HCT116 (cell line): ENCODE measurements at regions not wholly inside any gene's neighbourhood (a gene's known extent, or its start where the extent isn't known, plus 50 kb on each side); places are given as distances from the start of the nearest gene placed in this dataset.

Experiments used
- ATAC-seq: fragments of 200-7000 bp; cut with Tn5 transposase; 2 replicates; pipeline ENCODE4 v1.9.1; 2020; ENCODE audit warnings: mild to moderate bottlenecking, moderate library complexity
- BruUV-seq: library from RNA; stranded (reverse); fragments of 400-500 nt; replicated peaks from 2 replicates; lab custom pipeline; 2021; lab: Mats Ljungman, UMichigan
- CTCF ChIA-PET: fragments of 300-600 bp; sonication (Branson Sonifier 250); formaldehyde crosslinking; loops from one replicate; lab custom pipeline; 2021; ENCODE audit warnings: antibody characterized with exemption; lab: Charles Lee
- POLR2A ChIA-PET: fragments of 300-600, 350-600 bp; sonication (Branson Sonifier 250); formaldehyde crosslinking; loops from one replicate; lab custom pipeline; 2021; ENCODE audit warnings: antibody characterized with exemption; lab: Charles Lee
- RAD21 ChIA-PET, 2 experiments: fragments of 300-600 bp; sonication (Branson Sonifier 250); formaldehyde crosslinking; loops; one replicate each; lab custom pipeline; 2023; ENCODE audit warnings: low total read pairs in 2 of 2; ENCODE audit not compliant: uncharacterized antibody in 2 of 2, unreplicated experiment in 2 of 2, low non-redundant PET in 1 of 2; lab: Charles Lee
- DNase-seq: peaks from one replicate; pipeline ENCODE4 v3.0.0-alpha.2; 2010; ENCODE audit warnings: low read depth, low spot score
- H2AFZ ChIP-seq: fragments of 200-600 bp; shearing (Covaris generic), sonication (generic); 2 replicates; pipeline ENCODE4 v1.6.1; 2017; ENCODE audit warnings: low read depth, mixed run types, mixed read lengths, antibody characterized with exemption, low read length; ENCODE audit not compliant: poor library complexity, severe bottlenecking
- H3K27ac ChIP-seq: 2 replicates; pipeline ENCODE4 v1.5.1; 2012; ENCODE audit warnings: low read depth, low read length
- H3K27me3 ChIP-seq: fragments of 200-600 bp; sonication (generic); 2 replicates; pipeline ENCODE4 v1.6.1; 2016; ENCODE audit warnings: mixed run types, low read length, mixed read lengths; ENCODE audit not compliant: insufficient read depth
- H3K36me3 ChIP-seq, 2 experiments: fragments of 200-500 bp in 1 of 2; fragments of 200-600 bp in 1 of 2; sonication (Bioruptor generic) in 1 of 2; sonication (generic) in 1 of 2; 2 replicates each; pipeline versions ENCODE4 v1.5.1 to v1.6.1; 2014 to 2016; ENCODE audit warnings: low read length in 2 of 2, inconsistent platforms in 1 of 2, mixed read lengths in 1 of 2, mixed run types in 1 of 2; ENCODE audit not compliant: insufficient read depth in 2 of 2, control insufficient read depth in 1 of 2
- H3K4me1 ChIP-seq, 2 experiments: fragments of 200-600 bp in 1 of 2; sonication (generic) in 1 of 2; 2 replicates each; pipeline versions ENCODE4 v1.5.1 to v1.6.1; 2012 to 2017; ENCODE audit warnings: low read length in 2 of 2, inconsistent platforms in 1 of 2, mild to moderate bottlenecking in 1 of 2, mixed read lengths in 1 of 2, mixed run types in 1 of 2, moderate library complexity in 1 of 2; ENCODE audit not compliant: insufficient read depth in 2 of 2, control insufficient read depth in 1 of 2
- H3K4me2 ChIP-seq: fragments of 200-600 bp; sonication (generic); 2 replicates; pipeline ENCODE4 v1.6.1; 2017; ENCODE audit warnings: mixed run types, low read length, mixed read lengths
- H3K4me3 ChIP-seq, 2 experiments: fragments of 200-600 bp in 1 of 2; sonication (generic) in 1 of 2; replicated peaks in 1 of 2; 2 replicates each; pipeline ENCODE4 v1.5.1; 2011 to 2016; ENCODE audit warnings: low read length in 2 of 2, control low read depth in 1 of 2, low read depth in 1 of 2, mild to moderate bottlenecking in 1 of 2, mixed read lengths in 1 of 2, mixed run types in 1 of 2
- H3K79me2 ChIP-seq: fragments of 200-600 bp; sonication (generic); 2 replicates; pipeline ENCODE4 v1.6.1; 2017; ENCODE audit warnings: mild to moderate bottlenecking, mixed run types, low read length, moderate library complexity, mixed read lengths; ENCODE audit not compliant: insufficient read depth
- H3K9ac ChIP-seq: fragments of 200-600 bp; sonication (generic); 2 replicates; pipeline ENCODE4 v1.6.1; 2016; ENCODE audit warnings: low read length, mixed read lengths
- H3K9me2 ChIP-seq: fragments of 200-600 bp; sonication (generic), shearing (Covaris generic); 2 replicates; pipeline ENCODE4 v1.6.1; 2017; ENCODE audit warnings: mixed run types, mild to moderate bottlenecking, moderate library complexity; ENCODE audit not compliant: insufficient read depth
- H3K9me3 ChIP-seq, 2 experiments: fragments of 200-500 bp in 1 of 2; fragments of 200-600 bp in 1 of 2; sonication (Bioruptor generic) in 1 of 2; sonication (generic) in 1 of 2; 2 replicates each; pipeline ENCODE4 v1.6.1; 2014 to 2017; ENCODE audit warnings: low read length in 2 of 2, mixed read lengths in 2 of 2, inconsistent platforms in 1 of 2, low read depth in 1 of 2, mild to moderate bottlenecking in 1 of 2, mixed run types in 1 of 2, moderate library complexity in 1 of 2; ENCODE audit not compliant: control insufficient read depth in 1 of 2, insufficient read depth in 1 of 2
- H4K20me1 ChIP-seq: fragments of 200-600 bp; sonication (generic), shearing (Covaris generic); 2 replicates; pipeline ENCODE4 v1.6.1; 2017; ENCODE audit warnings: mixed run types, mild to moderate bottlenecking, moderate library complexity; ENCODE audit not compliant: insufficient read depth
- ATF3 ChIP-seq: IDR thresholded peaks from 2 replicates; pipeline ENCODE4 v1.6.1; 2012
- CBX3 ChIP-seq: IDR thresholded peaks from 2 replicates; pipeline ENCODE4 v1.6.1; 2012; ENCODE audit warnings: low read depth
- CEBPB ChIP-seq: IDR thresholded peaks from 2 replicates; pipeline ENCODE4 v1.6.1; 2012; ENCODE audit warnings: low read depth
- EGR1 ChIP-seq: IDR thresholded peaks from 2 replicates; pipeline ENCODE4 v1.6.1; 2012; ENCODE audit warnings: low read depth
- ELF1 ChIP-seq: IDR thresholded peaks from 2 replicates; pipeline ENCODE4 v1.6.1; 2012; ENCODE audit warnings: low read depth, borderline replicate concordance
- EZH2 ChIP-seq: fragments of 200-600 bp; sonication (generic); IDR thresholded peaks from 2 replicates; pipeline ENCODE4 v1.6.1; 2017; ENCODE audit warnings: antibody characterized with exemption, mixed run types
- EZH2phosphoT487 ChIP-seq: fragments of 200-600 bp; IDR thresholded peaks from 2 replicates; pipeline ENCODE4 v1.6.1; 2018; ENCODE audit warnings: antibody characterized with exemption, borderline replicate concordance
- FOSL1 ChIP-seq: IDR thresholded peaks from 2 replicates; pipeline ENCODE4 v1.6.1; 2012; ENCODE audit warnings: low read depth
- JUND ChIP-seq: IDR thresholded peaks from 2 replicates; pipeline ENCODE4 v1.6.1; 2012
- MAX ChIP-seq: IDR thresholded peaks from 2 replicates; pipeline ENCODE4 v1.6.1; 2012
- POLR2A ChIP-seq: IDR thresholded peaks from 2 replicates; pipeline ENCODE4 v1.7.0; 2011; ENCODE audit warnings: borderline replicate concordance; ENCODE audit not compliant: insufficient read depth, insufficient read length; ENCODE audit errors: extremely low read depth
- RAD21 ChIP-seq: IDR thresholded peaks from 2 replicates; pipeline ENCODE4 v1.6.1; 2012; ENCODE audit warnings: low read depth, mild to moderate bottlenecking
- SIN3A ChIP-seq: IDR thresholded peaks from 2 replicates; pipeline ENCODE4 v1.6.1; 2012; ENCODE audit warnings: low read depth
- SP1 ChIP-seq: IDR thresholded peaks from 2 replicates; pipeline ENCODE4 v1.6.1; 2012; ENCODE audit warnings: low read depth
- SRF ChIP-seq: IDR thresholded peaks from 2 replicates; pipeline ENCODE4 v1.6.1; 2012; ENCODE audit warnings: low read depth
- TCF7L2 ChIP-seq: IDR thresholded peaks from 2 replicates; pipeline ENCODE4 v1.7.0; 2011; ENCODE audit warnings: borderline replicate concordance, inconsistent platforms; ENCODE audit not compliant: insufficient read depth, insufficient read length; ENCODE audit errors: extremely low read depth
- ZFX ChIP-seq: fragments of 450-650 bp; IDR thresholded peaks from 2 replicates; pipeline ENCODE4 v1.6.1; 2017
- ZNF274 ChIP-seq: fragments of 200-500 bp; sonication (Bioruptor generic); IDR thresholded peaks from 2 replicates; pipeline ENCODE4 v1.6.1; 2014; ENCODE audit warnings: mild to moderate bottlenecking, low read depth, low read length, inconsistent platforms
- intact Hi-C: fragments of 100-400 bp; cut with micrococcal nuclease; formaldehyde crosslinking; loops from 2 replicates; pipeline ENCODE4 v1.10.0; 2022
- TF ChIP-seq, protein P1 (sequence below): IDR thresholded peaks from 2 replicates; pipeline ENCODE4 v1.6.1; 2012; ENCODE audit warnings: low read depth
- TF ChIP-seq, protein P2 (sequence below): IDR thresholded peaks from 2 replicates; pipeline ENCODE4 v1.6.1; 2011; ENCODE audit warnings: mild to moderate bottlenecking, low read length, moderate library complexity; ENCODE audit not compliant: insufficient replicate concordance; ENCODE audit errors: extremely low read depth

DNA sequence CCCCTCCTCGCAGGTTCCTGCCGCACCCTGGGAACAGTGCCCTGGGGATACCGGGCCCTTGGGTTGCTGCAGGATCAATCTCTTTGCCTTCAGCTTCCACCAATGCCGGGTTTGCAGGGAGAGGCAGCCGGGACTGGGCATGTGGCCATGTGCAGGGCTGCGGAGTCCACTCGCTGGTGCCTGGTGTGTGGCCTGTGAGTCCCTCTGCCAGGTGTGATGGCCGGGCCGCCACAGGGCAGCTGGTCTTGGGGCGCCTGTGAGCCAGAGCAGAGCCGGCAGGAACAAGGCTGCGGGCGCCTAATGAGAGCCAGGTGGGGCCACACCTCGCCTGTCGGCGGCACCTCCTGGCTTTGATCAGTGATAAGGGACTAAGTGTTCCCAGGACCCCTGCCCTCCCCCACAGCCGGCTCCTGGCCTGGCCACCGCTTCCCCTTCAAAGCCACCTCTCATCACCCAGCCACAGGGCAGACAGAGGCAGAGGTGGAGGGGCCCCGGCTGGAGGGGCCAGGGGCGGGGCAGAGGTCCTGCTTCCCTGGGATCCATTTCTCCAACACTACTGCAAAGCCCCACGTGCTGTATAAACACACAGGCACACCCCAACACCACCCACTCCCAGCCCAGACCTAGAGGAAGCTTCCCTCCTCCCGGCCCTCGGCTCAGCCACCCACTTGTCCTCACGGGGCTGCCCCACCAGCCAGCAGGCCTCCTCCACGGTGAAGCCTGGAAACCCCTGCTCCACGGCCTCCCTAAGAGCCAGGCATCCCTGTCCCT is 132.7 kb downstream of the CPZ start:
- no peaks in the 10 kb centered on the region for H3K36me3 ChIP-seq
- H4K20me1 ChIP-seq = no peaks in the 10 kb centered on the region
- H3K4me1 ChIP-seq = no peaks in the 10 kb centered on the region
- no peak overlapping the region for H3K27ac ChIP-seq
- H3K9me2 ChIP-seq = no peaks in the 10 kb centered on the region
- H3K79me2 ChIP-seq = no peaks in the 10 kb centered on the region
- no peak; the same call in 1 of the 2 replicates for ATAC-seq
- H3K4me2 ChIP-seq = no peak overlapping the region
- H3K4me3 ChIP-seq = no peak overlapping the region
- H3K9ac ChIP-seq = no peak overlapping the region
- CTCF ChIA-PET = no interaction called here
- intact Hi-C loops = no loop called here
- H3K27me3 ChIP-seq = no peaks in the 10 kb centered on the region; the same call in 1 of the 2 replicates
- TF ChIP-seq SRF (no peak), EZH2 (no peak), TCF7L2 (no peak), CEBPB (no peak), SIN3A (no peak), ATF3 (no peak), ZNF274 (no peak), RAD21 (no peak), ZFX (no peak), MAX (no peak), FOSL1 (no peak), ELF1 (no peak), EZH2phosphoT487 (no peak), EGR1 (no peak), JUND (no peak), POLR2A (no peak), CBX3 (no peak), SP1 (no peak)
- TF ChIP-seq, protein P1, sequence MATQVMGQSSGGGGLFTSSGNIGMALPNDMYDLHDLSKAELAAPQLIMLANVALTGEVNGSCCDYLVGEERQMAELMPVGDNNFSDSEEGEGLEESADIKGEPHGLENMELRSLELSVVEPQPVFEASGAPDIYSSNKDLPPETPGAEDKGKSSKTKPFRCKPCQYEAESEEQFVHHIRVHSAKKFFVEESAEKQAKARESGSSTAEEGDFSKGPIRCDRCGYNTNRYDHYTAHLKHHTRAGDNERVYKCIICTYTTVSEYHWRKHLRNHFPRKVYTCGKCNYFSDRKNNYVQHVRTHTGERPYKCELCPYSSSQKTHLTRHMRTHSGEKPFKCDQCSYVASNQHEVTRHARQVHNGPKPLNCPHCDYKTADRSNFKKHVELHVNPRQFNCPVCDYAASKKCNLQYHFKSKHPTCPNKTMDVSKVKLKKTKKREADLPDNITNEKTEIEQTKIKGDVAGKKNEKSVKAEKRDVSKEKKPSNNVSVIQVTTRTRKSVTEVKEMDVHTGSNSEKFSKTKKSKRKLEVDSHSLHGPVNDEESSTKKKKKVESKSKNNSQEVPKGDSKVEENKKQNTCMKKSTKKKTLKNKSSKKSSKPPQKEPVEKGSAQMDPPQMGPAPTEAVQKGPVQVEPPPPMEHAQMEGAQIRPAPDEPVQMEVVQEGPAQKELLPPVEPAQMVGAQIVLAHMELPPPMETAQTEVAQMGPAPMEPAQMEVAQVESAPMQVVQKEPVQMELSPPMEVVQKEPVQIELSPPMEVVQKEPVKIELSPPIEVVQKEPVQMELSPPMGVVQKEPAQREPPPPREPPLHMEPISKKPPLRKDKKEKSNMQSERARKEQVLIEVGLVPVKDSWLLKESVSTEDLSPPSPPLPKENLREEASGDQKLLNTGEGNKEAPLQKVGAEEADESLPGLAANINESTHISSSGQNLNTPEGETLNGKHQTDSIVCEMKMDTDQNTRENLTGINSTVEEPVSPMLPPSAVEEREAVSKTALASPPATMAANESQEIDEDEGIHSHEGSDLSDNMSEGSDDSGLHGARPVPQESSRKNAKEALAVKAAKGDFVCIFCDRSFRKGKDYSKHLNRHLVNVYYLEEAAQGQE = no peak
- TF ChIP-seq, protein P2, sequence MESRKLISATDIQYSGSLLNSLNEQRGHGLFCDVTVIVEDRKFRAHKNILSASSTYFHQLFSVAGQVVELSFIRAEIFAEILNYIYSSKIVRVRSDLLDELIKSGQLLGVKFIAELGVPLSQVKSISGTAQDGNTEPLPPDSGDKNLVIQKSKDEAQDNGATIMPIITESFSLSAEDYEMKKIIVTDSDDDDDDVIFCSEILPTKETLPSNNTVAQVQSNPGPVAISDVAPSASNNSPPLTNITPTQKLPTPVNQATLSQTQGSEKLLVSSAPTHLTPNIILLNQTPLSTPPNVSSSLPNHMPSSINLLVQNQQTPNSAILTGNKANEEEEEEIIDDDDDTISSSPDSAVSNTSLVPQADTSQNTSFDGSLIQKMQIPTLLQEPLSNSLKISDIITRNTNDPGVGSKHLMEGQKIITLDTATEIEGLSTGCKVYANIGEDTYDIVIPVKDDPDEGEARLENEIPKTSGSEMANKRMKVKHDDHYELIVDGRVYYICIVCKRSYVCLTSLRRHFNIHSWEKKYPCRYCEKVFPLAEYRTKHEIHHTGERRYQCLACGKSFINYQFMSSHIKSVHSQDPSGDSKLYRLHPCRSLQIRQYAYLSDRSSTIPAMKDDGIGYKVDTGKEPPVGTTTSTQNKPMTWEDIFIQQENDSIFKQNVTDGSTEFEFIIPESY = no peak
- POLR2A ChIA-PET = no interaction called here
- no TSS peak for BruUV-seq
- no peak for DNase-seq
- no peaks in the 10 kb centered on the region for H3K9me3 ChIP-seq
- H2AFZ ChIP-seq = no peak overlapping the region
- RAD21 ChIA-PET = no interaction called here
